ENCODE measurements at regions not wholly inside any gene's neighbourhood (a gene's known extent, or its start where the extent isn't known, plus 50 kb on each side); places are given as distances from the start of the nearest gene placed in this dataset.

GRCh38 chr9:107064378-107064777 is 201.4 kb downstream of the ZNF462 start:
- DNase-seq (ENCODE audit: low spot score) = no peak

DNA sequence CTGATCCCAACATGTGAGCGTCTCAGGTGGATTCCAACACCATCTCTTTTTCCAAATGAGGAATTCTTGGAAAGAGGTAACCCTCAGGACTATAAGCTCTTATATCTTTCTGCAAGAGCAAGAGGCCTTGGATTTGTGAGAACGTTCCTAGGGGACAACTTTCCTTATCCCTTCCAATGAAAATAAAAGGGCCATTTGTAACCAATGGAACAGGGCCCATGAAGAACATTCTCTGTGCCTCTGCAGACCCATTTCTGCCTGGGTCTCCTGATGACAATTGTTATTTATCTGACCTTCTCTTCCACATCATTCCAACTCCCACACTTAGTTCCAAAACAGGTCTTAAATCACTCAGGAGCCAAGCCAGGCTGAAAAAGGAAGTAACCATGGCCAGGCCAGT is 202.6 kb downstream of the ZNF462 start:
- no peak for DNase-seq (ENCODE audit: low spot score)

DNA sequence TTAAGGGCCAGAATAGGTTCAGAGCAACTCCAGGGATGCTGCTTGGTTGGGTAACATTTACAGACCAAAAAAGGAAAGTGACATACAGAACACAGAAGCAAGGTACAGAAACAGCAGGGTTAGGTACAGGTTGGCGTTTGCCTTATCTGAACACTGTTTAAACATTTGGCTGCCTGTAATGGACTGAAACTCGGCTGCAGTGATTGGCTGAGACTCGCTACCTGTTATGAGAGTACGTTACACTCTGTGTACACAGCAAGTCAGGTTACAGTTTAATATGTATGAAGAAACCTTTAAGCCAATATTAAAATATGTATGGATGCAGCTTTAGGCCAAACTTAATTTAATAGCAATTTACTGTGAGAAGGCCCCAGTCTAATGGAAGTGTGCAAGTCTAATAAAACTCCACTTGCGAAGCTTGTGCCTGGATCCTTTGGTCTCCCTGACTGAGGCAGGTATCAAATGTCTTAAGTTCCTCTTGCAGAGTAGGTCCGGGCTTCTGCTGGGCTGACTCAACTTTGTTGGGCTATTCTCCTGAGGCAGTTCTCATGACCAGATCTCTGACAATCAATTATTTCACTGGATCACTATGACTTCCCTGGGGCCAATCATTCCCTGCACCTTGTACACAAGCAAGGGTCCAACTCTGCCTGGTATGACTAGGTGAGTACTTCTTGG is 204.9 kb downstream of the ZNF462 start:
- DNase-seq (ENCODE audit: low spot score) = no peak

- DNase-seq (ENCODE audit: low spot score) = no peak
These were observed 205.6 kb downstream of the ZNF462 start for GRCh38 chr9:107068581-107068980.

DNA sequence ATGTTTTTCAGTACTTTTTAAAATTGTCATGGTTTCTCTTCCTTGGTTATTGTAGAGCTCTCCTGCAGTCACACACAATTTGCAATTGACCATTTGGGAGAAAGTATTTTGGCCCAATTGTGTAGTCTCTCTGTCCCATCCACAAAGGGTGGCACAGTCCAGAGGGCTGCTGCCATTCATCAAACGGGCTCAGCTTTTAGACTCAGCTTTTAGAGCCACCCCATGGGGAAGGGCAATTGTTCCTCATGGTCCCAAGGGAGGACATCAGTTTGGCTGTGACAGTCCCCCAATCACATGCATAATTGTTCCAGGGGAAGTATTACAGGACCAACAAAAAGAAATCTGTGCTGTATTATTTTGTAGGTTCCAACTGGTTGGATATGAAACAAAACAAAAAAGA is 207.6 kb downstream of the ZNF462 start:
- no peak for DNase-seq (ENCODE audit: low spot score)

DNA sequence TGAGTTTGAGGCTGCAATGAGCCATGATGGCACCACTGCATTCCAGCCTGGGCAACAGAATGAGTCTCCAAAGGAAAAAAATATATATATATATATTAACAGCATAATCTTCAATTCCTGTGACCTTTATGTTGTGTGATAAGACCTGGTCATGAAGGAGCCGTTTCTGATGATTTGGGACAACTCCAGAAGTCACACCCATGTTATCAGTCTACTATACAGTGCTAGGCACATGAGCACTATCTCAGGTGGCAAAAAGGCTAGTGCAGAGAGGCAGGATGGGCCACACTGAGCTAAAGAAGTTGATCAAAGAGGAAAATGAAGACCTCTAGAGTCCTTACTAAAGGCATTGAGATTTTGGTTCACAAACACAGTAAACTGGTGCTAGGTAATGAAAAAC is 205.0 kb upstream of the RAD23B start:
- no peak for DNase-seq (ENCODE audit: low spot score)

DNA sequence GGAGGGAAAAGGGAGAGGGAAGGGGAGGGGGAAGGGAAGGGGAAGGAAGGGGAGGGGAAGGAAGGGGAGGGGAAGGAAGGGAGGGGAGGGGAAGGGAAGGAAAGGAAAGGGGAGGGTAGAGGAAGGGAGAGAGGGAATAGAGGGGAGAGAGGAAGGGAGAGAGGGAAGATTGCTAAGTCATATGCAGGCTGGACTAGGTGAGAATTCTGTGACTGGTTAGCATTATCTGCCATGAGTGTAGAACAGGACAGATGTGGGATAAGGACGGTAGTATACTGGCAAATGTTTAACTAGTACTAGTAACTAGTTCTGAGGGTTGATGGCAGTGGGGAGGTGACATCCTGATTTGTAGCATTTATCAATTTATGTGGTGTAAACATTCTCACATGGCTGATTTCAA is 203.5 kb upstream of the RAD23B start:
- no peak for DNase-seq (ENCODE audit: low spot score)

DNA sequence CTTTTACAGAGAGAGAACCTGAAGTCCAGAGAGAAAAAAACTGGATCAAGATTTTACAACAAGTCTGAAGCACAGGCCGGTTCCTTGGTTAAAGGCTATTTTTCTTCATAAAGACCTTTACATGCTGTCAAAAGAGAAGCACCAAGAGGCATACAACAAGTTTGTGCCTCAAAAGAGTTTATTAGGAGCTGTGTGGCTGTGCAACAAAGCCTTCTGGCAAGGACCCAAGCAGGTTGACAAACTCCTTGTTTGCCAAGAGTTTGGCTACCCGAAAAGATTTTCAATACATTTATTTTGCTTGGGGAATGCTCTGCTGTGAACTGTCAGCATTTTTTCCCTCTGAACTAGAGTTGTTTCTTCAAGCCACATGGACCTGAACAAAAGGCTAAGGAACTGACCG is 202.9 kb upstream of the RAD23B start:
- no peak for DNase-seq (ENCODE audit: low spot score)

- DNase-seq (ENCODE audit: low spot score) = no peak
These were observed 196.6 kb upstream of the RAD23B start for GRCh38 chr9:107086460-107086859.

GRCh38 chr9:107087222-107087621 is 195.9 kb upstream of the RAD23B start:
- DNase-seq (ENCODE audit: low spot score) = no peak

DNA sequence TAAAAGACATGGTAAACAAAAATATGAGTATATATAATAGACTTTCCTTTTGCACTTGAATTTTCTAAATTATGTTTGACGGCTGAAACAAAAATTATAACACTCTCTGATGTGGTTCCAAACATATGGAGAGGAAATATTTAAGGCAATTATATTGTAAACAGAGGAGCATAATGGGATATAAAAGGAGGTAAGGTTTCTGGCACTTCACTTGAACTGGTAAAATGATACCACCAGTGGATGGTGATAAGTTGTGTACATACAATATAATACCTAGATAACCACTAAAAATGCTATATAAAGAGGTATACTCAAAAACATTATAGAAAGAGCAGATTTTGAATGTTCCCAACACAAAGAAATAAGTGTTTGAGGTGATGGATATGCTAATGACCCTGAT is 192.9 kb upstream of the RAD23B start:
- no peak for DNase-seq (ENCODE audit: low spot score)

DNA sequence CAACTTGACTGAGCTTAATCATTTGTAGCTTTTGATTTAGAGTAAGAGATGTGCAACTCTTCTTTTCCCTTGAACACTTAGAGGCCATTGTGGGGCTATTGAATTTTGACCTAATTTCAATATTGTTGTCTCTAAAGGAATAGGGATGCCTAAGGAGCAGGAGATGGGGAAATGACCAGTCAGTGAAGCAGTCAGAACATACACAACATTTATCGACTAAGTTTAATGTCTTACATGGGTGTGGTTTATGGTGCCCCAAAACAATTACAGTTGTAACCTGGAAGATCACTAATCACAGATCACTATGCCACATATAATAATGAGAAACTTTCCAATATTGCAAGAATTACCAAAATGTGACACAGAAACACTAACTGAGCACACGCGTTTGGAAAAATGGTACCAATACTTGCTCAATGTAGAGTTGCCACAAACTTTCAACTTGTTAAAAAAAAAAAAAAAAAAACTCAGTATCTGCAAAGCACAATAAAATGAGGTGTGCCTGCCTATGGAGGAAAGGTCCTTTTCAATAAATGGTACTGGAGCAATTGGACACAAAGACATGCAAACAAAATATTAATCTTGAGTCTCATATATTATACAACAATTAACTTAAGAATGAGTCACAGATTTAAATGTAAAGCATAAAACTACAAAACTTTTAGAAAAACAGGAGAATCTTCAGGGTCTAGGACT is 189.6 kb upstream of the RAD23B start:
- no peak for DNase-seq (ENCODE audit: low spot score)

DNA sequence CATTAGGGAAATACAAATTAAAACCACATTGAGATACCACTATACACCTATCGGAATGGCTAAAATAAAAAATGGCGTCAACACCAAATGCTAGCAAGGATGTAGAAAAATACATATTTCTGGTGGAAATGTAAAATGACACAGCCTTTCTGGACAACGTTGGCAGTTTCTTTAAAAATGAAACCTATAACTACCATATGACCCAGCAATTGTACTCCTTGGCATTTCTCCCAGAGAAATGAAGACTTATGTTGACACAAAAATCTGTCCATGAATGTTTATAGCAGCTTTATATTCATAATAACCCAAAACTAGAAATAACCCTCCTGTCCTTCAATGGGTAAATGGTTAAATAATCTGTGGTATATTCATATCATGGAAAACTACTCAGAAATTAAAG is 188.7 kb upstream of the RAD23B start:
- DNase-seq (ENCODE audit: low spot score) = no peak

- no peak for DNase-seq (ENCODE audit: low spot score)
These were observed 182.5 kb upstream of the RAD23B start for GRCh38 chr9:107100591-107100990.

DNA sequence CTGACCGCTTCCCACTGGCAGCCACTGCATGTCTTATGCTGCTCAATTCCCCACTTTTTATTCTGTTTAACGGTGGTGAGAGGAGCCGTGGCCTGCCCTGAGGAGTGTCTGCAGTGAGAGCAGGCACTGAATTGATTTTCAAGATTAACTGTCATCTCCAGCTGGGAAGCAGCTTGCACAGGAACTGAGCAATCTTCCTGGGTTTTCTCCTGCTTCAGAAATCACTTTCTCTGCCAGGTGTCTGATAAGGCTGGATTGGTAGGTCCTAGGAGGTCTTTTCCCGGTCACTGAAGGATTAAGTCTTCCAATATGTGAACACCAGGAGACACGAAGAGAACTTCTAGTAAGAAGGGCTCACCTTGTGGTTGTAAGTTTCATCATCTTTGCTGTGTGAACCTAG is 181.1 kb upstream of the RAD23B start:
- no peak for DNase-seq (ENCODE audit: low spot score)

DNA sequence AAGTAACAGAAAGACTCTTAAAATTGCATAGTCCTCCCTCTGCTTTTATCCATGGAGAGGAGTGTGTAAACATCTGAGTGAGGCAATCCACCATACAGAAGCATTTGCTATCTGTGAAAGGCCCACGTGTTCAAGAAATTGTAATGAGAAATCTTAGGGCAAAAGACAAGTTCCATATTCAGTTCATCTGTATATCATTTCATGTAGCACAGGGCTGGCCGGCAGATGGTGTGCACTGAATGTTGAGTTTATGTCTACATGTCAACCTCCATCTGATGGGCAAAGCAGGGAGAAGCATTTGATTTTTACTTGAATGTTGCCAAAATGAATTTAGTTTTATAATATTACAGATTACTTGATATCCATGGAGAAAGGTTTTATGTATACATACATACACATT is 179.5 kb upstream of the RAD23B start:
- DNase-seq (ENCODE audit: low spot score) = no peak

DNA sequence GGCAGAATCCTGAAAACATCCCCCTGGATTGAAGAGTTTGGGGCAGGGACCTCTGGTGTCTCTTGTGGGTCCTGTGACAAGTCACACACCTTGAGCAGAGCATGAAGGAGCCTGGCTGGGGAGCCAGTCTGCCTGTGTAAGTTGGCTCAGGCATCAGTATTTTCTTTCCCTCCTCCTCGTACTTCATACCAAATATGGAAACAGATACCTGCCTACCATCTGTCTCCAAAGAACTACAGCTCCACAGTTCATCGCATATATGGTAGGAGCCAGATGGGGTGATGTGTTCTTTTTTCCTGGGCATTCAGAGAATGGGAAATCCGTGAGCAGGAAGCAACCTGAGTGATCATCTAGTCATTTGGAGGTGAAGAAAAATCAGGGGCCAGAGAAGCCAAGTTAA is 177.3 kb upstream of the RAD23B start:
- no peak for DNase-seq (ENCODE audit: low spot score)

- no peak for DNase-seq (ENCODE audit: low spot score)
These were observed 176.7 kb upstream of the RAD23B start for GRCh38 chr9:107106416-107106815.

GRCh38 chr9:107108342-107109130 is 174.5 kb upstream of the RAD23B start:
- DNase-seq (ENCODE audit: low spot score) = no peak

GRCh38 chr9:107109324-107109723 is 173.8 kb upstream of the RAD23B start:
- DNase-seq (ENCODE audit: low spot score) = no peak

- DNase-seq (ENCODE audit: low spot score) = no peak
These were observed 172.9 kb upstream of the RAD23B start for GRCh38 chr9:107110153-107110552.

DNA sequence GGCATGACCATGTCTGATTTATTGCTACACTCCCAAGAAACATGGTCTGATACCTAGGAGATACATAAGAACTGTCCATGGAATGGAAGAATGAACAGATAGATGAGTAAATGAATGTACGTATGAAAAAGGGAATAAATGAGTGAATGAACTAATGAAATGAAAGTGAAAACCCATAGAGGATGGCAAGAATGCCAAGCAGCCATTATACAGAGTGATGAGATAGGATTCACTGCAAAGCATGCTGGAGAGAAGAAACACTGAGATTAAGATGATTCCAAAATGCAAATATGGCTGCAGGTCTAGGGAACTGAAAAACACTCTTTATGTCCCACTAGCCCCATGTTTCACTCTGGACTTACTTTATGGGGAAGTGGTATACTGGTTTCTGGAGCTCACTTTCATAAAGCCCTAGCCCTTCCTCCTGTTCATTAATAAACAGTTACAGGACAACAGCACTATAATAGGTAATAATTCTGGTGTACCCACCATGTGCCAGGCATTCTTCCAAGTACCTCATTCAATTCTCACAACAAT is 170.3 kb upstream of the RAD23B start:
- no peak for DNase-seq (ENCODE audit: low spot score)
